ENCODE measurements at regions not wholly inside any gene's neighbourhood (a gene's known extent, or its start where the extent isn't known, plus 50 kb on each side); places are given as distances from the start of the nearest gene placed in this dataset.

DNA sequence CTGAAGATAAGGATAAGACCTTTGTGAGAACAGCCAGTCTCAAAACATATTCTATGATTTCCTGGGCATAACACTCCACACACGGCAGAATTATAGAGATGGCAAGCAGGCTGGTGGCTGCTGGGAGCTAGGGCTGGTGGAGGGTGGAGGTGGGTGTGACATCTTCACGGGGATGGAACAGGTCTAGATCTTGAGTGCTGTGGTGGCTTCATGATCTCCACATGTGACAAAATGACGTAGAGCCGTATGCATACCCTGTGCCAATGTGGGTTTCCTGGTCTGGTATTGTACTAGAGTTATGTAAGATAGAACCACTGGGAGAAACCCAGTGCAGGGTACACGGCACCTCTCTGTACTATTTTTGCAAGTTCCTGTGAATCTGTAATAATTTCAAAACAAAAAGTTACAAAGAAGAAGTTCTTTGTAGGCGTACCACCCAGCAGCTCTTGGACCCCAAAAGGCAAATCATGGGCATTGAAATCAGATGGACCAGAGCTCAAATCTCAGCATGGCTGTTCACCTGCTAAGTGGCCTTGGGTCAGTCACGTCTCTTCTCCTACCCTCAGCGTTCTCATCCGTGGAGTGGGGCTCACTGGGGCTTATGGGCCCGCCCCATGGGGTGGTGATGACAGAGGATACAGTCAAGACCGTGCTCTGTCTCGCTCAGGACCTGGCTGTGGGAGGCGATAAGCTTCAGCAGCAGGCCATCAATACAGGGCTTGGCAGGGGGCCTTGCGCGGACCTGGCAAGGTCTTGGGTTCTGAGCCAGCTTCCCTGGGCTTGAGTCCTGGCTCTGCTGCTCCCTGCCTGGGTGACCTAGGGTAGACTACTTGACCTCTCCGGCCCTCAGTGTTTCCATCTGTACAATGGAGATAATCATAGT lies 74.7 kb upstream of the UNC5A start:
- TF ChIP-seq, protein P1, sequence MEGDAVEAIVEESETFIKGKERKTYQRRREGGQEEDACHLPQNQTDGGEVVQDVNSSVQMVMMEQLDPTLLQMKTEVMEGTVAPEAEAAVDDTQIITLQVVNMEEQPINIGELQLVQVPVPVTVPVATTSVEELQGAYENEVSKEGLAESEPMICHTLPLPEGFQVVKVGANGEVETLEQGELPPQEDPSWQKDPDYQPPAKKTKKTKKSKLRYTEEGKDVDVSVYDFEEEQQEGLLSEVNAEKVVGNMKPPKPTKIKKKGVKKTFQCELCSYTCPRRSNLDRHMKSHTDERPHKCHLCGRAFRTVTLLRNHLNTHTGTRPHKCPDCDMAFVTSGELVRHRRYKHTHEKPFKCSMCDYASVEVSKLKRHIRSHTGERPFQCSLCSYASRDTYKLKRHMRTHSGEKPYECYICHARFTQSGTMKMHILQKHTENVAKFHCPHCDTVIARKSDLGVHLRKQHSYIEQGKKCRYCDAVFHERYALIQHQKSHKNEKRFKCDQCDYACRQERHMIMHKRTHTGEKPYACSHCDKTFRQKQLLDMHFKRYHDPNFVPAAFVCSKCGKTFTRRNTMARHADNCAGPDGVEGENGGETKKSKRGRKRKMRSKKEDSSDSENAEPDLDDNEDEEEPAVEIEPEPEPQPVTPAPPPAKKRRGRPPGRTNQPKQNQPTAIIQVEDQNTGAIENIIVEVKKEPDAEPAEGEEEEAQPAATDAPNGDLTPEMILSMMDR (IDR thresholded peaks at IDR 0.05) = no peak
- TF ChIP-seq POLR2A (IDR thresholded peaks at IDR 0.05) = no peak

Measured in right lobe of liver (tissue), 4 donors.